ENCODE measurements at regions not wholly inside any gene's neighbourhood (a gene's known extent, or its start where the extent isn't known, plus 50 kb on each side); places are given as distances from the start of the nearest gene placed in this dataset.

- H3K4me1 ChIP-seq (ENCODE audit: control insufficient read depth, insufficient read depth, low read length) = no peaks in the 10 kb centered on the region
- intact Hi-C loops (cut with micrococcal nuclease) = no loop called here
- 52% methylated on average over 2 of the region's 5 CpGs; no CpG with 5 or more reads in 1 of the 2 experiments for WGBS, 2 experiments (ENCODE audit: extremely low coverage in 2 of 2, insufficient read length in 1 of 2)
- no peak overlapping the region for H3K4ac ChIP-seq (ENCODE audit: low read depth, low read length)
- no peak overlapping the region for H2AK9ac ChIP-seq (replicated peaks; ENCODE audit: low read depth, low read length, poor library complexity)
- H2AK5ac ChIP-seq (ENCODE audit: low read depth, low read length) = no peak overlapping the region
- H3K9me1 ChIP-seq (ENCODE audit: insufficient read depth, low read length) = no peaks in the 10 kb centered on the region
- H3K9ac ChIP-seq (ENCODE audit: low read depth, low read length) = no peak overlapping the region
- ATAC-seq (ENCODE audit: low read depth) = no peak
- H4K8ac ChIP-seq (ENCODE audit: low read depth in 2 of 2, low read length in 2 of 2) = no peak overlapping the region
- BruUV-seq (replicated peaks) = no TSS peak
- no peaks in the 10 kb centered on the region for H3K36me3 ChIP-seq (ENCODE audit: control insufficient read depth, insufficient read depth, low read length)
- in situ Hi-C loops (cut with MboI; ENCODE audit: low sequenced_read_pairs) = no loop called here
- H2BK20ac ChIP-seq (ENCODE audit: low read depth, low read length) = no peak overlapping the region
- H2BK5ac ChIP-seq (ENCODE audit: low read depth, low read length, poor library complexity, severe bottlenecking) = no peak overlapping the region
- H3K27ac ChIP-seq (ENCODE audit: insufficient read depth, low read length) = no peak overlapping the region
- no peak overlapping the region for H3K4me2 ChIP-seq (ENCODE audit: low read depth, low read length)
- POLR2A ChIA-PET (ENCODE audit: unreplicated experiment) = no interaction called here
- DNase-seq = no peak
- CTCF ChIA-PET = no interaction called here
- no peaks in the 10 kb centered on the region for H3K79me1 ChIP-seq (ENCODE audit: low read depth in 1 of 2, low read length in 2 of 2)
- H4K5ac ChIP-seq (ENCODE audit: low read depth, low read length) = no peak overlapping the region
- peaks cover 20% of the 10 kb centered on the region for H3K9me3 ChIP-seq (ENCODE audit: control insufficient read depth, insufficient read depth, low read length)
- no peak overlapping the region for H3K14ac ChIP-seq (replicated peaks; ENCODE audit: low read depth, low read length)
- H3K23ac ChIP-seq (ENCODE audit: low read depth, low read length) = no peak overlapping the region
- TF ChIP-seq MAZ (IDR thresholded peaks at IDR 0.05; ENCODE audit: borderline replicate concordance, low read depth, low read length) (no peak), CHD1 (IDR thresholded peaks at IDR 0.05; ENCODE audit: low read depth, low read length) (no peak), ELK1 (IDR thresholded peaks at IDR 0.05; ENCODE audit: borderline replicate concordance, low read depth, low read length) (no peak), USF2 (IDR thresholded peaks at IDR 0.05; ENCODE audit: low read depth, low read length) (no peak), MXI1 (IDR thresholded peaks at IDR 0.05; ENCODE audit: borderline replicate concordance, low read depth, low read length) (no peak), RCOR1 (IDR thresholded peaks at IDR 0.05; ENCODE audit: insufficient replicate concordance, low read length) (no peak), CTCF (conservative IDR thresholded peaks at IDR 0.05; ENCODE audit: low read depth, low read length) (no peak), RFX5 (IDR thresholded peaks at IDR 0.05; ENCODE audit: low read depth, low read length) (no peak), SMC3 (IDR thresholded peaks at IDR 0.05; ENCODE audit: low read depth, low read length) (no peak), RAD21 (IDR thresholded peaks at IDR 0.05; ENCODE audit: low read length) (no peak), NFE2L2 (IDR thresholded peaks at IDR 0.05; ENCODE audit: low read depth, low read length) (no peak), POLR2A (IDR thresholded peaks at IDR 0.05; ENCODE audit: low read depth, low read length) (no peak), FOS (IDR thresholded peaks at IDR 0.05; ENCODE audit: low read depth, low read length) (no peak)
- no peaks in the 10 kb centered on the region for H3K27me3 ChIP-seq (ENCODE audit: control insufficient read depth, insufficient read depth, low read length)
- dilution Hi-C loops (cut with HindIII; ENCODE audit: low sequenced_read_pairs, unreplicated experiment) = no loop called here
- no peak overlapping the region for H2AFZ ChIP-seq (replicated peaks; ENCODE audit: low read length, poor library complexity)
- H2BK15ac ChIP-seq (ENCODE audit: low read depth, low read length) = no peak overlapping the region
- no peaks in the 10 kb centered on the region for H4K20me1 ChIP-seq (ENCODE audit: insufficient read depth, low read length)
- no peak overlapping the region for H3K56ac ChIP-seq (ENCODE audit: extremely low read depth, insufficient read depth, low read length)
- H3K18ac ChIP-seq (ENCODE audit: low read depth, low read length) = no peak overlapping the region
- H3K4me3 ChIP-seq (ENCODE audit: insufficient read depth, low read depth, low read length) = no peak overlapping the region
- no peak overlapping the region for H4K91ac ChIP-seq (ENCODE audit: insufficient read depth, low read depth, low read length)
- H2BK120ac ChIP-seq (ENCODE audit: low read depth, low read length) = no peak overlapping the region
Measured at GRCh38 chr6:165096209-165096608, 213.2 kb downstream of the C6orf118 start.

Measured in IMR-90 (cell line).